Smooth muscle cell (in vitro differentiated cells): ENCODE measurements at regions not wholly inside any gene's neighbourhood (a gene's known extent, or its start where the extent isn't known, plus 50 kb on each side); places are given as distances from the start of the nearest gene placed in this dataset.

Experiments
- DNase-seq: peaks from one replicate; lab custom pipeline; 2025; ENCODE audit not compliant: unreplicated experiment; lab: John Stamatoyannopoulos, UW
- H2AFZ ChIP-seq: fragments of 200-600 bp; sonication (generic); 2 replicates; pipeline ENCODE4 v1.6.0; 2016; ENCODE audit warnings: antibody characterized with exemption, low read depth, mild to moderate bottlenecking
- H3F3A ChIP-seq: fragments of 200-600 bp; sonication (generic); 2 replicates; pipeline ENCODE4 v1.6.0; 2017; ENCODE audit warnings: antibody characterized with exemption, low read depth
- H3K27ac ChIP-seq: fragments of 200-600 bp; sonication (generic); 2 replicates; pipeline ENCODE4 v1.5.1; 2016; ENCODE audit warnings: low read depth, mild to moderate bottlenecking
- H3K27me3 ChIP-seq: fragments of 200-600 bp; sonication (generic); 2 replicates; pipeline ENCODE4 v1.6.1; 2016; ENCODE audit warnings: low read depth, mild to moderate bottlenecking
- H3K36me3 ChIP-seq: fragments of 200-600 bp; sonication (generic); 2 replicates; pipeline ENCODE4 v1.5.1; 2016; ENCODE audit warnings: low read depth
- H3K4me1 ChIP-seq: fragments of 200-600 bp; sonication (generic); 2 replicates; pipeline ENCODE4 v1.5.1; 2016; ENCODE audit warnings: low read depth
- H3K4me2 ChIP-seq: fragments of 200-600 bp; sonication (generic); 2 replicates; pipeline ENCODE4 v1.6.0; 2016; ENCODE audit warnings: mild to moderate bottlenecking
- H3K4me3 ChIP-seq: fragments of 200-600 bp; sonication (generic); 2 replicates; pipeline ENCODE4 v1.5.1; 2016; ENCODE audit warnings: mild to moderate bottlenecking
- H3K79me2 ChIP-seq: fragments of 200-600 bp; sonication (generic); 2 replicates; pipeline ENCODE4 v1.6.0; 2016; ENCODE audit warnings: low read depth, mild to moderate bottlenecking
- H3K9ac ChIP-seq: fragments of 200-600 bp; sonication (generic); 2 replicates; pipeline ENCODE4 v1.6.0; 2016; ENCODE audit warnings: low read depth
- H3K9me3 ChIP-seq: fragments of 200-600 bp; sonication (generic); replicated peaks from 2 replicates; pipeline ENCODE4 v1.5.1; 2016; ENCODE audit warnings: low read depth
- H4K20me1 ChIP-seq: fragments of 200-600 bp; sonication (generic); 2 replicates; pipeline ENCODE4 v1.6.0; 2016; ENCODE audit warnings: low read depth
- WGBS: methylation state at CpG from one replicate; pipeline ENCODE4 v1.1.7; 2016; ENCODE audit warnings: low lambda C conversion rate; 5-methylcytosine and 5-hydroxymethylcytosine counted together
- TF ChIP-seq, protein P1 (sequence below): fragments of 200-600 bp; sonication (generic); IDR thresholded peaks from 2 replicates; pipeline ENCODE4 v1.5.1; 2017; ENCODE audit warnings: borderline replicate concordance, mild to moderate bottlenecking, antibody characterized with exemption; ENCODE audit not compliant: insufficient read depth, poor library complexity, severe bottlenecking

DNA sequence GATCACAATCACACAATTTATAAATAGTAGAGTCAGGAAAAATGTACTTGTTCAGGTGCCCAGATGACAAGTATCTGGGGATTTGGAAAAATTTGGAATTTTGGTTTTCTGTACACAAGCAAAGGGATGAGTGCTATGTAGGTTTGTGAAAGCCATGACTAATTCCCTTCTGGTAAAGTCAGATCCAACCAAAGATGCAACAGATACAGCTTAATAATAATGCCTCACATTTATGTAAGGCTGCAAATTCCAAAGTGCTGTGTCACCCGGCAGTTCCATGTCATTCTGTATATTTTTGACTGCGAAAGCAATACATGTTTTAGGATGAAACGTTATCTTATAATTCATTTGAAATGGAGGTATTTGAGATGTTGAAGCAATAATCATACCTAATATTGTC lies 102.7 kb upstream of the AGBL1 start:
- no peak overlapping the region for H3K9ac ChIP-seq
- H3K4me1 ChIP-seq, result no peaks in the 10 kb centered on the region
- 62% methylated on average over 3 of the region's 3 CpGs for WGBS
- H3K27ac ChIP-seq, result no peak overlapping the region
- H3K9me3 ChIP-seq, result no peaks in the 10 kb centered on the region
- no peaks in the 10 kb centered on the region for H3K27me3 ChIP-seq
- H3K4me3 ChIP-seq, result no peak overlapping the region
- H3K79me2 ChIP-seq, result no peaks in the 10 kb centered on the region
- no peaks in the 10 kb centered on the region for H4K20me1 ChIP-seq
- DNase-seq, result no peak
- H2AFZ ChIP-seq, result no peak overlapping the region
- H3K36me3 ChIP-seq, result no peaks in the 10 kb centered on the region
- H3K4me2 ChIP-seq, result no peak overlapping the region
- TF ChIP-seq, protein P1, sequence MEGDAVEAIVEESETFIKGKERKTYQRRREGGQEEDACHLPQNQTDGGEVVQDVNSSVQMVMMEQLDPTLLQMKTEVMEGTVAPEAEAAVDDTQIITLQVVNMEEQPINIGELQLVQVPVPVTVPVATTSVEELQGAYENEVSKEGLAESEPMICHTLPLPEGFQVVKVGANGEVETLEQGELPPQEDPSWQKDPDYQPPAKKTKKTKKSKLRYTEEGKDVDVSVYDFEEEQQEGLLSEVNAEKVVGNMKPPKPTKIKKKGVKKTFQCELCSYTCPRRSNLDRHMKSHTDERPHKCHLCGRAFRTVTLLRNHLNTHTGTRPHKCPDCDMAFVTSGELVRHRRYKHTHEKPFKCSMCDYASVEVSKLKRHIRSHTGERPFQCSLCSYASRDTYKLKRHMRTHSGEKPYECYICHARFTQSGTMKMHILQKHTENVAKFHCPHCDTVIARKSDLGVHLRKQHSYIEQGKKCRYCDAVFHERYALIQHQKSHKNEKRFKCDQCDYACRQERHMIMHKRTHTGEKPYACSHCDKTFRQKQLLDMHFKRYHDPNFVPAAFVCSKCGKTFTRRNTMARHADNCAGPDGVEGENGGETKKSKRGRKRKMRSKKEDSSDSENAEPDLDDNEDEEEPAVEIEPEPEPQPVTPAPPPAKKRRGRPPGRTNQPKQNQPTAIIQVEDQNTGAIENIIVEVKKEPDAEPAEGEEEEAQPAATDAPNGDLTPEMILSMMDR, result no peak
- no peaks in the 10 kb centered on the region for H3F3A ChIP-seq

DNA sequence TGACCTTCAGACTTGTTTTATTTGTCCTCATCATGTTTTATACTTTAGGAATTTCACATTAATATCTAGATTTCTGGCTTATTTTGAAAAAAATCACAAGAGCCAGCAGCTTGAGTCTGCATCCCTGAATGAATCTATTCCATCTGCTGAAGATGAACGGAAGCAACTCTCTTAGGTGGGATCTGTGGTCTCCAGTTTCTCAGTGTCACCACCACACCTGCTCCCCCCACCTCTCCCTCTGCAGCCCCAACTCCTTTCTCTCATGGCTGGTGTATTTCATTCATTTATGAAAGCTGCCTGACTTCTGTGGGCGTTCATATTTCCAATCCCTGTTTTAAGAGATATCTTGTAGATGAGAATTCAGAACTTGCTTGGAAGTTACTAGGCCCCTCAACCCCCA lies 102.1 kb upstream of the AGBL1 start:
- no peaks in the 10 kb centered on the region for H3F3A ChIP-seq
- no peak overlapping the region for H3K4me3 ChIP-seq
- no peak overlapping the region for H3K27ac ChIP-seq
- H3K4me1 ChIP-seq, result no peaks in the 10 kb centered on the region
- TF ChIP-seq, protein P1, result no peak
- H3K27me3 ChIP-seq, result no peaks in the 10 kb centered on the region
- no peaks in the 10 kb centered on the region for H3K79me2 ChIP-seq
- H3K4me2 ChIP-seq, result no peak overlapping the region
- no peak overlapping the region for H3K9ac ChIP-seq
- H4K20me1 ChIP-seq, result no peaks in the 10 kb centered on the region
- no peak for DNase-seq
- H2AFZ ChIP-seq, result no peak overlapping the region
- H3K9me3 ChIP-seq, result no peaks in the 10 kb centered on the region
- no peaks in the 10 kb centered on the region for H3K36me3 ChIP-seq
- WGBS, result 94% methylated on average over 2 of the region's 2 CpGs

DNA sequence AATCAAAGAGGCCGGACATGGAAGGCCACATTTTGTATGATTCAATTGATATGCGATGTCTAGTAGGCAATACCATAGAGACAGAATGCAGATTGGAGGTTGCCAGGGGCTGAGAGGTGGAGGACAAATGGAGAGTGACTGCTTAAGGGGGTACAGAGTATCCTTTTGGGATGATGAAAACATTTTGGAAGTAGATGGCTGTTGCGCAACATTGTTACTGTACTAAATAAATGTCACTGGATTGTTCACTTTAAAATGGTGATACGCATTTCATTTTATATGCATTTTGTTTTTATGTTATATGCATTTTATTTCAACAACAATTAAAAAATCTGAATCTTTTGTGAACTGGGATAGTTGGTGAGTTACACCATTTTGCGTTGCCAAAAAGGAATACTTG lies 99.7 kb upstream of the AGBL1 start:
- H3K79me2 ChIP-seq, result no peaks in the 10 kb centered on the region
- H2AFZ ChIP-seq, result no peak overlapping the region
- H4K20me1 ChIP-seq, result no peaks in the 10 kb centered on the region
- no peak for DNase-seq
- no peak overlapping the region for H3K9ac ChIP-seq
- H3K4me2 ChIP-seq, result no peak overlapping the region
- H3F3A ChIP-seq, result no peaks in the 10 kb centered on the region
- H3K9me3 ChIP-seq, result no peaks in the 10 kb centered on the region
- H3K4me1 ChIP-seq, result no peaks in the 10 kb centered on the region
- no peaks in the 10 kb centered on the region for H3K27me3 ChIP-seq
- H3K4me3 ChIP-seq, result no peak overlapping the region
- WGBS, result 98% methylated on average over 5 of the region's 5 CpGs
- TF ChIP-seq, protein P1, result no peak
- H3K27ac ChIP-seq, result no peak overlapping the region
- H3K36me3 ChIP-seq, result no peaks in the 10 kb centered on the region

DNA sequence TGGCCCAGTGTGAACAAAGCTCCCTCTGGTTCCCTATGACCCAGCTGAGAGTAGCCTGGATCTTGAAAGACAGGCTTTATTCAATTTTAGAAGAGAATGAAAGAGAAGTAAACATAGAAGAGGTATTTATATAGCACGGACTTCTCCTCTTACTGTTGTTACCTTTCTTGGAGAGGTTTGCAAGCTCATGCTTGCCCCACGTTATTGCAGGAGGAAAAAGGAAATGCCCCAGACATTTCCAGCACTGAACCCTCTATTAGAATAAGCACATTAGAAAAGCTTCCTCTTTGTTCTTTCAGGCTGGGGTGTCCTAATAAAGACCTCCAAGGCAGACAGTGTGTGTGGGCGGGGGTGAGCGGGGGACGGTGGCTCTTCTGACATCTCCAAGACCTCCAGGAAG lies 98.7 kb upstream of the AGBL1 start:
- no peaks in the 10 kb centered on the region for H4K20me1 ChIP-seq
- H3K4me1 ChIP-seq, result no peaks in the 10 kb centered on the region
- no peaks in the 10 kb centered on the region for H3K27me3 ChIP-seq
- H3K79me2 ChIP-seq, result no peaks in the 10 kb centered on the region
- no peak overlapping the region for H2AFZ ChIP-seq
- H3F3A ChIP-seq, result no peaks in the 10 kb centered on the region
- no peaks in the 10 kb centered on the region for H3K36me3 ChIP-seq
- DNase-seq, result no peak
- H3K4me2 ChIP-seq, result no peak overlapping the region
- H3K4me3 ChIP-seq, result no peak overlapping the region
- H3K27ac ChIP-seq, result no peak overlapping the region
- WGBS, result 84% methylated on average over 5 of the region's 5 CpGs
- TF ChIP-seq, protein P1, result no peak
- no peaks in the 10 kb centered on the region for H3K9me3 ChIP-seq
- H3K9ac ChIP-seq, result no peak overlapping the region
